Fibroblast of the aortic adventitia (primary cell): ENCODE measurements at regions not wholly inside any gene's neighbourhood (a gene's known extent, or its start where the extent isn't known, plus 50 kb on each side); places are given as distances from the start of the nearest gene placed in this dataset.

Source experiments
- DNase-seq: peaks from one replicate; pipeline ENCODE4 v3.0.0-alpha.2; 2010; ENCODE audit warnings: low read depth
- H3K4me3 ChIP-seq: 2 replicates; pipeline ENCODE4 v1.5.1; 2011; ENCODE audit warnings: low read depth, mild to moderate bottlenecking, control low read depth, low read length, moderate library complexity
- TF ChIP-seq, protein P1 (sequence below): IDR thresholded peaks from 2 replicates; pipeline ENCODE4 v1.5.1; 2011; ENCODE audit warnings: mild to moderate bottlenecking, low read length, control low read depth, inconsistent platforms; ENCODE audit not compliant: insufficient read depth

DNA sequence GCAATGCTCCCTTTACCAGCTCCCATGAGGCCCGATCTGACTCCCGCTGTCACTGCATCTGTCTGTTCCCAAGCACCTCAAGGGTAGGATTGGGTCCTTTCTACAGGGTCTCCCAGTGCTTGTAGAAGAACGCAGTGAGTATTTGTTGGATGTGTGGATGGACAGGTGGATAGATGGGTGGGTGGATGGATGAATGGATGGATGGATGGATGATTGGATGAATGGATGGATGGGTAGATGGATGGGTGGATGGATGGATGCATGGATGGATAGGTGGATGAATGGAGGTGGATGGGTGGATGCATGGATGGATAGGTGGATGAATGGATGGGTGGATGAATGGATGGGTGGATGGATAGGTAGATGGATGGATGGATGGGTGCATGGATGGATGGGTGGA lies 91.6 kb downstream of the HS1BP3 start:
- no peak for DNase-seq
- H3K4me3 ChIP-seq: no peak overlapping the region
- TF ChIP-seq, protein P1, sequence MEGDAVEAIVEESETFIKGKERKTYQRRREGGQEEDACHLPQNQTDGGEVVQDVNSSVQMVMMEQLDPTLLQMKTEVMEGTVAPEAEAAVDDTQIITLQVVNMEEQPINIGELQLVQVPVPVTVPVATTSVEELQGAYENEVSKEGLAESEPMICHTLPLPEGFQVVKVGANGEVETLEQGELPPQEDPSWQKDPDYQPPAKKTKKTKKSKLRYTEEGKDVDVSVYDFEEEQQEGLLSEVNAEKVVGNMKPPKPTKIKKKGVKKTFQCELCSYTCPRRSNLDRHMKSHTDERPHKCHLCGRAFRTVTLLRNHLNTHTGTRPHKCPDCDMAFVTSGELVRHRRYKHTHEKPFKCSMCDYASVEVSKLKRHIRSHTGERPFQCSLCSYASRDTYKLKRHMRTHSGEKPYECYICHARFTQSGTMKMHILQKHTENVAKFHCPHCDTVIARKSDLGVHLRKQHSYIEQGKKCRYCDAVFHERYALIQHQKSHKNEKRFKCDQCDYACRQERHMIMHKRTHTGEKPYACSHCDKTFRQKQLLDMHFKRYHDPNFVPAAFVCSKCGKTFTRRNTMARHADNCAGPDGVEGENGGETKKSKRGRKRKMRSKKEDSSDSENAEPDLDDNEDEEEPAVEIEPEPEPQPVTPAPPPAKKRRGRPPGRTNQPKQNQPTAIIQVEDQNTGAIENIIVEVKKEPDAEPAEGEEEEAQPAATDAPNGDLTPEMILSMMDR: no peak

DNA sequence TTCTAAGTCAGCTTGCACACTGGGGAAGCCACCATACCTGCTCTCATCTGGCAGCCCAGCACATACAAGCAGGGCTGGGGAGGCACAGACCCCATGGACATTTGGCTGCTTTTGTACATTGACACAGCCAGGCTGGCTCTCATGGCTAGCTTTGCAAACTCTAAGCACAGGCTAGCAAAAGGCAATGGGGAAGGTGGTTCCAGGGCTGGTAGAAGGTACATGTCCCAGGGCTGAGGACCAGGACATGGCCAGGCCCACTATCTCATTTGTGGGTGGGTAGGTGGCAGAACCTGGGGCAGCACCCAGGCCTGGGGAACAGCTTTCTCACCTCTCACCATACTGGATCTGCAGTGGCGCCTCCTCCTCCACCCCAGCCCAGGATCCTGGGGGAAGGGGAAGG lies 90.9 kb downstream of the HS1BP3 start:
- H3K4me3 ChIP-seq: no peak overlapping the region
- no peak for DNase-seq
- TF ChIP-seq, protein P1: no peak

DNA sequence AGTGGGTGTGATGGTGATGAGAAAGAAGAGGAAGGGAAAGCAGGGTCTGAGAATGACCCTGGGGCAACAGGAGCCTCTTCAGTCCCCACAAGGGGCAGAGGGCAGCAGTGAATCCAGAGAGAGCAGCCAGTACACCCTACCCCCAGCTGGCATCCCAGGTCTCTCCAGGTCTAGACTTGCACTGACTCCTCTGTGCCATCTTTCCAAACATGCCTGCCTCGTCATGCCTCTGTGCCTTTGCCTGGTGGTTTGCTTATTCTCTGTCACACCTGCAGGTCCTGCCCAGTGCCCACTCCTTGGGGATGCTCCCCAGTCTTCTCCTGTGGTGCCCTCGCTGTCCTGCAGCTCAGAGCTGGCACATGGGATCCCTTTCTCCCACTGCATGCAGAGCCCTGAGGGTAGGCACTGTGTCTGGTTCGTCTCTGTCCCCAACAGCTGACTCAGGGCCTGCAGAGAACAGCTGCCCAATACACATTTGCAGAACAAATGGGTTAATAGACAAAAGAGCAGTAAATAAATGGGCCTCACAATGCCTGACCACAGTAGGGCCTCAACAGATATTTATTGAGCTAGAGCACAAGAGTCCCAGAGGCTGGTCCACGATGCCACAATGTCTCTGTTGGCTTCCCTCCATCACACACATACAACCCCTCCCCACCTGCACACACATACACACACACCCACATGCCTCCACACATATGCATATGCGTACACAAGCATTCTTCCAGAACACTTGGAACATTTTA lies 89.8 kb downstream of the HS1BP3 start:
- no peak overlapping the region for H3K4me3 ChIP-seq
- TF ChIP-seq, protein P1: no peak
- DNase-seq: no peak

DNA sequence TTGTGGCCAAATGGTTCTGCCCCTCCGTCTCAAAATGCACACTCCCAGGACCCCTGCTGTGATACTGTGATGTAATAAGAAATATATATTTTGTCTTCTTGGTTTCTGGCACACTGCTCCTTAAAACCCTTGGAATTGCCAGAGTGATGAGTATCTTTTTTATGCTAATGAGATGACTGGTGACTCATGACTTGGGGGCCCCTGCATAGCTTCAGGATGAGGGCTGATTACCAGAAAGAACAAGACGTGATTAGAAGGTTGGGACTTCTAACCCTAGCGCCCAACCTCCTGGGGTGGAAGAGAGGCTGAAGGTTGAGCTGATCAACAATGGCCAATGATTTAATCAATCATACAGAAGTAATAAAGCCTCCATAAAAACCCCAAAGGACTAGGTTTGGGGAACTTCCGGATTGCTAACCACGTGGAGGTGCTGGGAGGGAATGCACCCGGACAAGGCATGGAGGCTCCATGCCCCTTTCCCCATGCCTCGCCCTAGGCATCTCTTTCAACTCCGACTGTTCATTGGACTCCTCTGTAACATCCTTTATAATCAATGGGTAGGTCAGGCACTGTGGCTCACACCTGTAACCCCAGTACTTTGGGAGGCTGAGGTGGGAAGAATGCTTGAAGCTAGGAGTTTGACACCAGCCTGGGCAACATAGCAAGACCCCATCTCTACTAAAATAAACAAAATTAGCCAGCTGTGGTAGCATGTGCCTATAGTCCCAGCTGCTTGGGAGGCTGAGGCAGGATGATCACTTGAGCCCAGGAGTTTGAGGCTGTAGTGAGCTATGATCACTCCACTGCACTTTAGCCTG lies 89.1 kb downstream of the HS1BP3 start:
- TF ChIP-seq, protein P1: no peak
- no peak overlapping the region for H3K4me3 ChIP-seq
- DNase-seq: peak; percentile 60

DNA sequence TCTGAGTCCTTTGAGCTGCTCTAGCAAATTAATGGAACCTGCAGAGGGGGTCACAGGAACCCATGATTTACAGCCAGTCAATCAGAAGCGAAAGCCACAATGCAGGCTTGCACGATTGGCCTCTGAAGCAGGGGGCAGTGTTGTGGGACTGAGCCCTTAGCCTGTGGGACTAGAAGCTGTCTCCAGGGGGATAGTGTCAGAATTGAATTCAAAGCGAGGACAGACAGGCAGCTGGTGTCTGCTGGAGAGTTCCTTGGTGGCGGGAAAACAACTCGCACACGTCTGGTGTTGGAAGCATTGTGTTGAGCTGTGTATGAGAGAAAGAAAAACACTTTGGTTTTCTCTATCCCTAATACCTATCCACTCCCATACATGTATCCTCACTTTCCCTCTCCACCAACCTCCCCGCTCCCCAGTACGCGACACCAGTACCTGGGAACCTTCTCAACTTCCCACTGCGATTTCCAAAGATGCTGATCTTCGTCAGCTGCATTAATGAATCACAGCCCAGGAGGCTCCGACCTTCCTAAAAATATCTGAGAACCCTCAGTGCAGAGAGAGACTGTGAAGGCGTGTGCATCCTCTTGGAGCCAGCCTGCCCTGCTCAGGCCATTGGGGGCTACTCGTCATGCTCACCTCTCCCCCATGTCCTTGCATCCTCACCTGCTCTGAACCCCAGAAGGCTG lies 88.2 kb downstream of the HS1BP3 start:
- no peak for DNase-seq
- TF ChIP-seq, protein P1: no peak
- H3K4me3 ChIP-seq: no peak overlapping the region

DNA sequence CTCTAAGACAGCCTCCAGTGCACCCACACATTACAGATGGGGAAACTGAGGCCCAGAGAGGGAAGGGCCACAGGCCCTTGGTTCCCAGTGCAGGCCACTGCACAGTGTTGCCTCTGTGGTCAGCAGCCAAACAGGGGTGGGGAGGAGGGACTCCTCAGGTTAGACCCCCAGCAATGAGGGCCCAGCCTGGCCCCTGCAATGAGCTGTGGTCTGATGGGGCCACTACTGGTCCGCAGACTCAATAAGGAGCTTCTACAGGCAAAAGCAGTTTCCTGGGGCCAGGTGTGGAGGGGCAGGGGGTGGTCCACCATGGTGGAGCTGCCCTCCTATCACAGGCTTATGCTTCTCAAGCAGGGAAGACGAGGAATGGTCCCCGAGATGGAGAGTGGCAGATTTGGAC lies 87.6 kb downstream of the HS1BP3 start:
- H3K4me3 ChIP-seq: no peak overlapping the region
- DNase-seq: no peak
- TF ChIP-seq, protein P1: no peak
